HG02852 (cell line): ENCODE measurements at regions not wholly inside any gene's neighbourhood (a gene's known extent, or its start where the extent isn't known, plus 50 kb on each side); places are given as distances from the start of the nearest gene placed in this dataset.
"Not testable (repeated sequence)": the region's sequence is repeated elsewhere in the genome, so short reads cannot be mapped to it uniquely, and the experiment has no call there.

Experiments
- ATAC-seq: cut with Tn5 transposase; IDR thresholded peaks from one replicate; pipeline ENCODE4 v1.9.1; 2021; ENCODE audit warnings: mild to moderate bottlenecking, moderate library complexity; ENCODE audit not compliant: unreplicated experiment

GRCh38 chr7:104956753-104957450 is 57.1 kb upstream of the KMT2E start:
- peak; percentile 94 for ATAC-seq

GRCh38 chr7:104958371-104958865 is 55.6 kb upstream of the KMT2E start:
- no peak for ATAC-seq

GRCh38 chr7:104959483-104959882 is 54.5 kb upstream of the KMT2E start:
- not testable (repeated sequence) for ATAC-seq

- peak; percentile 35 for ATAC-seq
These were observed 53.1 kb upstream of the KMT2E start for GRCh38 chr7:104960741-104961448.

- ATAC-seq: no peak
These were observed 52.2 kb upstream of the KMT2E start for GRCh38 chr7:104961821-104962220.

GRCh38 chr7:104962781-104963180 is 51.2 kb upstream of the KMT2E start:
- ATAC-seq: no peak

- no peak for ATAC-seq
These were observed 50.5 kb upstream of the KMT2E start for GRCh38 chr7:104963378-104963990.

GRCh38 chr7:104963991-104964385 is 50.0 kb upstream of the KMT2E start:
- ATAC-seq: no peak
